Parathyroid adenoma (tissue), 2 donors: ENCODE measurements at regions not wholly inside any gene's neighbourhood (a gene's known extent, or its start where the extent isn't known, plus 50 kb on each side); places are given as distances from the start of the nearest gene placed in this dataset.

ENCODE experiments used
- H2AFZ ChIP-seq: fragments of 300-600 bp; sonication (generic); one replicate; pipeline ENCODE4 v1.7.0; 2017; ENCODE audit warnings: antibody characterized with exemption, mild to moderate bottlenecking
- H3K27ac ChIP-seq: fragments of 300-600 bp; sonication (generic); one replicate; pipeline ENCODE4 v1.7.0; 2017
- H3K27me3 ChIP-seq: fragments of 300-600 bp; sonication (generic); one replicate; pipeline ENCODE4 v1.7.0; 2017; ENCODE audit warnings: low read length; ENCODE audit not compliant: control insufficient read depth, insufficient read depth
- H3K36me3 ChIP-seq: fragments of 300-600 bp; sonication (generic); one replicate; pipeline ENCODE4 v1.7.0; 2017; ENCODE audit warnings: low read length; ENCODE audit not compliant: control insufficient read depth, insufficient read depth
- H3K4me1 ChIP-seq: fragments of 300-600 bp; sonication (generic); one replicate; pipeline ENCODE4 v1.7.0; 2017; ENCODE audit warnings: control low read depth
- H3K4me2 ChIP-seq: fragments of 300-600 bp; sonication (generic); one replicate; pipeline ENCODE4 v1.7.0; 2017; ENCODE audit warnings: low read length
- H3K4me3 ChIP-seq: fragments of 300-600 bp; sonication (generic); one replicate; pipeline ENCODE4 v1.7.0; 2017; ENCODE audit warnings: low read depth, low read length
- H3K79me2 ChIP-seq: fragments of 300-600 bp; sonication (generic); one replicate; pipeline ENCODE4 v1.7.0; 2017; ENCODE audit warnings: control low read depth
- H3K9ac ChIP-seq: fragments of 300-600 bp; sonication (generic); one replicate; pipeline ENCODE4 v1.7.0; 2017; ENCODE audit warnings: mild to moderate bottlenecking
- H3K9me3 ChIP-seq: fragments of 300-600 bp; sonication (generic); one replicate; pipeline ENCODE4 v1.7.0; 2017; ENCODE audit warnings: low read length; ENCODE audit not compliant: control insufficient read depth
- CTCF ChIP-seq: fragments of 300-600 bp; sonication (generic); IDR thresholded peaks from one replicate; pipeline ENCODE4 v1.7.0; 2017; ENCODE audit warnings: antibody characterized with exemption, mild to moderate bottlenecking
- donor health status: primary hyperparathyroidism.

- no peaks in the 10 kb centered on the region for H3K79me2 ChIP-seq
- H3K9me3 ChIP-seq, result no peaks in the 10 kb centered on the region
- no peak for TF ChIP-seq CTCF
- H3K4me2 ChIP-seq, result no peak overlapping the region
- H3K27ac ChIP-seq, result no peak overlapping the region
- H3K27me3 ChIP-seq, result no peaks in the 10 kb centered on the region
- no peak overlapping the region for H3K9ac ChIP-seq
- H3K4me1 ChIP-seq, result no peaks in the 10 kb centered on the region
- no peaks in the 10 kb centered on the region for H3K36me3 ChIP-seq
- no peak overlapping the region for H2AFZ ChIP-seq
- no peak overlapping the region for H3K4me3 ChIP-seq
Observed at GRCh38 chr2:47235132-47235531, 58.8 kb upstream of the CALM2 start.

- H3K79me2 ChIP-seq, result no peaks in the 10 kb centered on the region
- H3K4me1 ChIP-seq, result no peaks in the 10 kb centered on the region
- no peak for TF ChIP-seq CTCF
- no peaks in the 10 kb centered on the region for H3K27me3 ChIP-seq
- no peak overlapping the region for H3K9ac ChIP-seq
- H3K27ac ChIP-seq, result no peak overlapping the region
- H2AFZ ChIP-seq, result no peak overlapping the region
- no peak overlapping the region for H3K4me2 ChIP-seq
- no peaks in the 10 kb centered on the region for H3K9me3 ChIP-seq
- H3K36me3 ChIP-seq, result no peaks in the 10 kb centered on the region
- H3K4me3 ChIP-seq, result no peak overlapping the region
Observed at GRCh38 chr2:47234456-47234855, 58.1 kb upstream of the CALM2 start.

- H3K36me3 ChIP-seq, result no peaks in the 10 kb centered on the region
Observed at GRCh38 chr2:47232738-47233415, 56.6 kb upstream of the CALM2 start.

GRCh38 chr2:47230418-47230817 is 54.1 kb upstream of the CALM2 start:
- no peaks in the 10 kb centered on the region for H3K4me1 ChIP-seq
- no peak overlapping the region for H3K27ac ChIP-seq
- H3K9me3 ChIP-seq, result no peaks in the 10 kb centered on the region
- H3K4me2 ChIP-seq, result no peak overlapping the region
- no peak overlapping the region for H3K9ac ChIP-seq
- TF ChIP-seq CTCF, result no peak
- H3K36me3 ChIP-seq, result no peaks in the 10 kb centered on the region
- no peak overlapping the region for H2AFZ ChIP-seq
- H3K79me2 ChIP-seq, result no peaks in the 10 kb centered on the region
- no peaks in the 10 kb centered on the region for H3K27me3 ChIP-seq
- no peak overlapping the region for H3K4me3 ChIP-seq

More at GRCh38 chr2:47232738-47233415, 56.6 kb upstream of the CALM2 start:
- Histone ChIP-seq H3K4me3 (no peak overlapping the region), H3K79me2 (no peaks in the 10 kb centered on the region), H2AFZ (no peak overlapping the region), H3K27ac (no peak overlapping the region), H3K9me3 (no peaks in the 10 kb centered on the region), H3K4me2 (no peak overlapping the region), H3K4me1 (no peaks in the 10 kb centered on the region), H3K27me3 (no peaks in the 10 kb centered on the region), H3K9ac (no peak overlapping the region)
- TF ChIP-seq CTCF, result no peak
